ENCODE measurements at regions not wholly inside any gene's neighbourhood (a gene's known extent, or its start where the extent isn't known, plus 50 kb on each side); places are given as distances from the start of the nearest gene placed in this dataset.

GRCh38 chr2:217270485-217271121 lies 410.7 kb upstream of the TNP1 start:
- no peak for DNase-seq (ENCODE audit: low read depth)

DNA sequence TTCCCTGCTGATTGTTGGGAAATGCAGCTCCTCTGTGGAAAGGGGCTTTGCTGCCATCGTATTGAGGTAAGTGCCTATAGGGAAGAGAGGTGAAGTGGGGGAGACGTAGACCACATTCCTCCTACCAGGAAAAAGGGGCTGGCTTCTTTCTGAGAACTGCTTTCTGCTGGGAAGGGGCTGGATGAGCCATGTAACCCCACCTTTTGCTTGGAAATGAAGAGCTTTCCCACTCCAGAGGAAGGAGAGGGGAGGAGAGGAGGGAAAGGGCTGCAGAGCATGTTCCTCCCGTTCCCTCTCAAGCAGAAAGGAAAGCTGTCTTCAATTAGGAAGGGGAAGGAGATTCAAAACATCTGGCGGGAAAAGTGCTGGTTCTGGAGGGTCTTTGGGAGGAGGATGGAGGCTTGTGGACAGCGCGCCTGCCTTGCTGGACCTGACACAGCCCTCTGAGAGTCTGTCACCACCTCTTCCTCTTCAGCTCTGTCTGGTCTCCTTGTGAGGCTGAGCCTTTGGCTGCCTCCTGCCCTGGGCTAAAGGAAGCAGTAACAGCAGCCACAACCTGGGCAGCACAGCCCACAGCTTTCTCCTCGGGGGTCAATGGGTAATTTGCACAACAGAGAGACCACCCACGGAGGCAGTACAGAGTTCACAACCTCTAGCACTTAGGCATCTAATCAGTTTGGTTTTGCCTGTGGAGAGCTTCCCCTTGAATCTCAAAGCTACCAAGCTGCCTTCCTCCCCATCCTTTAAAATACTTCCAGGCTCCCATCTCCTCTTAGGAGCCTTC lies 410.0 kb upstream of the TNP1 start:
- DNase-seq (ENCODE audit: low read depth) = no peak

DNA sequence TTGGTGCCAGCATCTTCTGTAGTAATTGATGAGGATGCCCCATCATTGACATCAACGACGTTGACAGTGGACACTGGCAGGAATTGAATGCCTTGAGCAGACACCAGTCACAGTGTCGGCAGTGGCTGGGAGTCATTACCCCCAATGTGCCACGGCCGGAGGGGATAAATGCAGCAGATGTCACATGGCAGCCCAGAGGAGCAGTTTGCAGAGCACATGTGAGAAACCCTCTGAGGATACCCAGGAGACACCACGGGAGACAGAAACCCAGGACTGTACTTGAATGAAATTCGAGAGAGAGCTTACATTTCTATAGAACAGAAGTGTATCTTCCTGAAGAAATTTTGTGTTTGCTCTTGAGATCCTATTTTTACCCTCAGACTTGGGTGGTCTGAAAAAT lies 409.1 kb upstream of the TNP1 start:
- DNase-seq (ENCODE audit: low read depth) = no peak

- DNase-seq (ENCODE audit: low read depth) = no peak
Observed at GRCh38 chr2:217267758-217268157, 407.9 kb upstream of the TNP1 start.

DNA sequence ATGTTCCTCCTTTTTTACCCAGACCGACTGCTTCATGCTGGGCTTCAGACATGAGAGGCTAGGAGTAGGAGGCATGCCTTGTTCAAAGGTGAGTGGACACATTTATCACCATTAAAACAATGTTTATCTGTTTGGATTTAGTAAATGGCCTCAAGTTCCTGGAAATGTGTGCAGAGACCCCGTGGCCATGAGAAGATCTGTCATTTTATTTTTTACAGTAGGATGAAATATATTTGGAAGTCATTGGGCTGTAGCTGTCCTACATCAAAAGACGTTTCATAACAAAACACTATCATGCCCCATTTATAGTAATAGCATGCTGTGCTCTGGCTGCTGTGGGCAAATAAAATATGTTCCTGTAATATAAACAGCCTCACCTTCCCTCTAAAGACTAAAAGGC lies 403.9 kb upstream of the TNP1 start:
- DNase-seq (ENCODE audit: low read depth) = no peak

- no peak for DNase-seq (ENCODE audit: low read depth)
Observed at GRCh38 chr2:217262911-217263310, 403.0 kb upstream of the TNP1 start.

DNA sequence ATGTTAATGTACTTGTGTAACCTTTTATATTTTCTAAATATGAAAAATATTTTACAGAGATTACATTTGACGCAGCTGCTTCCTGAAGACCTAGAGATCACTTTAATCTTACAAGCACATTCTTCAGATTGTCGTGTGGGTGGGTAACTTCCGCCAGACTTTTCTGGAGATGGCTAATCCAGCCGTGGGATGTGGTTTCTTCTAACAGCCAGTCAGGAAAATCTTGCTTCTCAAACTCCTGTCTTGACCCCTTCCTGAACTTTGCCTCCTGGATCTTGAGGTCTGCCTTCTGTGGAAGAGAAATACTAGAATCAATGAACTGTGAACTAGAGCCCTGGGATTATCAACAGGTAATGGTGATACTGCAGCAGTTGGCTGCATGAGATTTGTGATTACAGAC lies 401.6 kb upstream of the TNP1 start:
- no peak for DNase-seq (ENCODE audit: low read depth)

GRCh38 chr2:217260441-217261115 lies 400.7 kb upstream of the TNP1 start:
- DNase-seq (ENCODE audit: low read depth) = no peak

DNA sequence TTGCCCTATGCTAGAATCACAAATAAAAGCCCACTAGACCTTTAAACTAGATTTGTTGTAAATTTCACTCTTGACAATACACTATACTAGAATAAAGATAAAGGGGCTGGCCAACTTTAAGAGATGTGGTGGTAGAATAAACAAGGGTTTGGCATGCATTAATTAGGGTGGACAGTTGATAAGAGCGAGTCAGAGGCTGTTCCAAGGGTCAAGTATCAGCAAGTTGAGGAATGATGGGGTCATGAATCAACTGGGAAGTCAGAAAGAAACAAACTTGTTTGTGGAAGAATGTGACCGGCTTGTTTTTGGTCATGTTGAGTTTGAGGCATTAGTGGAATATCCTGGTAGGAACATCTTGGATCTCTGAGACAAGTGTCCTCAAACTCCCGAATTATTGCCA lies 398.3 kb upstream of the TNP1 start:
- no peak for DNase-seq (ENCODE audit: low read depth)

GRCh38 chr2:217256251-217256650 lies 396.4 kb upstream of the TNP1 start:
- DNase-seq (ENCODE audit: low read depth) = no peak

GRCh38 chr2:217254111-217254510 lies 394.2 kb upstream of the TNP1 start:
- no peak for DNase-seq (ENCODE audit: low read depth)

DNA sequence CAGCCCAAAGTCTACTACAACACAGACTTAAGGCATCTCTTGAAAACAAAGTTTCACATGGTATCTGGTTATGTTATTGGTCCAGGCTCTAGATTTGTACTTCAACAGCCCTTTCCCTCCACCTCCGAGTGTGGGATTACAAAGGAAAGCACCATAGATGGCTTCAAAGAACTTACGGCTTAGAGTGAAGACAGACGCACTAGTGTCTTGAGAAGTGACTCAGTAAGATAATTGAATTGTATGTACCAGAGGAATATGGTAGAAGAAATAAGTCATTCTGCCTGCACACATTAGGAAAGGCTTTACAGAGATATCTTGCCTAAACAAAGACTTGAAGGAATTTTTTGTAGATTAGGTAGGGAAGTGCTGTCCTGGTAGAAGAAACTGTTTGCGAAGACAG lies 392.3 kb upstream of the TNP1 start:
- DNase-seq (ENCODE audit: low read depth) = no peak

DNA sequence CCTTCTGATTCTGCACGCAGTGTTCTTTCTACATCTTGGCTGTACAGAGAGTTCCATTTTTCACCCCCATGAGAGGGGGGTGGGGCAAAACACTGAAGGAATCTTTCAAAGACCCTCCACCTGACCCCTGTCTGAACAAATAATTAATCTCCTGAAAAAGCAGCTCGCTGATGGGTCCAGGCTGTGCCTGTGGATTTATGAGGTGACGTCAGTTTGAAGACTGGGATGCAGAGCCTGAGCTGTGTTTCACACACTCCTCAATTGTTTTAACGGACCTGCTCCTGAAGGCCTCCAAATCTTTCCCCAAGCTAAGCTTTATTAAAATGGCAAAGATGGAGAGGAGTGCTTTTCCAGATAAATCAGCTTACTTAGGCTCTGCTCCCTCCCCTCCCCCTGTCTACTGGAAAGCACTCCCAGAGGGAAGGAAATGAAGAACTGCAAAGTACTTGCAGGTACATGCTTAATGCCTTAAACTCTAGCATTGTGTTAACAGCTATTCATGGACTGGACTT lies 390.2 kb upstream of the TNP1 start:
- DNase-seq (ENCODE audit: low read depth) = no peak

GRCh38 chr2:217249121-217250012 lies 389.5 kb upstream of the TNP1 start:
- DNase-seq (ENCODE audit: low read depth) = no peak

DNA sequence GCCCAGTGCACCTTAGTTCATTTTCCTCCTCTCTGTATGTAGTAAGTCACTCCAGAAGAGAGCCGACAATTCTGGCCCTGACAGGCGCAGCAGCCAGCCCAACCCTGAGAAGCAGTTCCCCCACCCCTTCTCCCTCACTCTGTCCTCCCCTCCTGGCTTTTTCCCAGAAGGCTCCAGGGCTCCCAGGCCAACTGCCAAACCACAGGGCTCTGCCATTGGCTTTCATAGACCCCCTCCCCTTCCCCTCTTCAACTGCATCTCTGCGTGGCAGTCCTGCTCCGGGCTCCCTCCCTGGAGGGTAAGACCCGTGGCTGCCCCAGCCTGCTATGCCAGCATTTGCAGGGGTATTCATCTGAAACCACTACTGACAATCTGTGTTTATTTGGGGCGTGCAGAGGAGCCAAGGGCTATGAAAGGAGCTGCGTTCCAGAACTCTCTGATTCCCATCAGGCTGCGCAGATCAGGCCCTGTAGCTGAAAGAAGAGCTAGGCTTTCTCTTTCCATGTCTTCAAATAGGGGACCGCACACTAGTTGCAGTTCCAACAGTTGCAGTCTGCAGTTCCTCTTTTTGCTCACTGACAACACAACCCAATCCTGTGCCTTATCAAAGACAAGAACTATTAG lies 388.6 kb upstream of the TNP1 start:
- DNase-seq (ENCODE audit: low read depth) = no peak

- DNase-seq (ENCODE audit: low read depth) = no peak
Observed at GRCh38 chr2:217247476-217247875, 387.6 kb upstream of the TNP1 start.

DNA sequence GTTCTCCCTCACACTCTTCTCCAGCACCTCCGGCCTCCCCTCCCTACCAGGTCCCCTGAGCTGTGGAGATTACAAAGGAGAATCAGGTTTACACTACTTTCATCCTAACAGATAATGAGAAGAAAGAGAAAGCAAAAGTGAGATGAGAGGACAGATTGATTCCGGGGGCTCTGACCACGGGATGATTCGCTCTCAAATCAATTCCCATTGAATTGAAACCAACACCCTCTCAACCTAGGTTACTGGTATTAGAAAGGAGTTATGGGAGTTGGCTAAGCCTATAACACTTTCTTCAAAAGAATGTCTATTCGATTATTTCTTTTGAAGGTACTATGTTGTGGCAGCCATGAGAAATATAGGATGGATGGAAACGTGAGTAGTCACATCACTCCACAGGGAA lies 386.2 kb upstream of the TNP1 start:
- DNase-seq (ENCODE audit: low read depth) = no peak

GRCh38 chr2:217244815-217245214 lies 385.0 kb upstream of the TNP1 start:
- DNase-seq (ENCODE audit: low read depth) = no peak

- DNase-seq (ENCODE audit: low read depth) = no peak
Observed at GRCh38 chr2:217242947-217243346, 383.1 kb upstream of the TNP1 start.

DNA sequence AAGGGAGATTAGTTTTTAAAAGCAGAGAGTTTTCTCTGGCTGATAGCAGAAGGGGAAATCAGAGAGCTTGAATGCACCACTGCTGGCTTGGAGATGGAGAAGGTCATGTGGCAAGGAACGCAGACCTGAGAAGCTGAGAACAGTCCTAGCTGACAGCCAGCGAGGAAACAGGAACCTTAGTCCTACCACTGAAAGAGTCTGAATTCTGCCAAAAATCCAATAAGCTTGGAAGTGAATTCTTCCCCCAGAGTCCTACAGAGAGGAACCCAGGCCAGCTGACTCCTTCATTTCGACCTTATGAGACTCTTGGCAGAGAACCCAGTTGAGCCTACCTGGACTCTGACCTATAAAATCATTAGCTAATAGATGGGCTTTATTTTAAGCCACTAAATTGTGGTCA lies 371.9 kb upstream of the TNP1 start:
- DNase-seq (ENCODE audit: low read depth) = no peak

DNA sequence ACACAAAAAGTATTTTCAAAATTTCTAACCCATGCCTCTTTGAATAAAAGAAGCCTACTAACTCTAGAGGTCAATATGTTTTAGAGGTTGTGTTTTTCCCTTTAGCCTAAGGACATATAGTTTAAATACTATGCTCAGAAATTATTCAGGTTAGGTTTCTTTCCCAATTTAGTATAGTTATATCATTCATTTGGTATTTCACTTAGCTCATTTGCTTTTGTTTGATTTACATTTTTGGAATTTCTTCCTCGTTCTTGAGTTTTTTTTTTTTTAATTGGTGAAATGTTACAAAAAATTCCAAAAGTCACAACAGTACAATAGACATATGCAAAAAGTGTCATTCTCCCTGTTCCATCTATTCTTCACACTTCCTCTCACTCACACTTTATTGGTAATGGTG lies 371.3 kb upstream of the TNP1 start:
- no peak for DNase-seq (ENCODE audit: low read depth)

GRCh38 chr2:217228732-217229131 lies 368.9 kb upstream of the TNP1 start:
- DNase-seq (ENCODE audit: low read depth) = no peak

All from stimulated activated CD8-positive, alpha-beta memory T cell treated with anti-CD3 and anti-CD28 coated beads, Interleukin-12 subunit alpha, Interleukin-12 subunit beta, amount 100 ng/mL, for 1 hour (primary cell).